ENCODE measurements at regions not wholly inside any gene's neighbourhood (a gene's known extent, or its start where the extent isn't known, plus 50 kb on each side); places are given as distances from the start of the nearest gene placed in this dataset.

DNA sequence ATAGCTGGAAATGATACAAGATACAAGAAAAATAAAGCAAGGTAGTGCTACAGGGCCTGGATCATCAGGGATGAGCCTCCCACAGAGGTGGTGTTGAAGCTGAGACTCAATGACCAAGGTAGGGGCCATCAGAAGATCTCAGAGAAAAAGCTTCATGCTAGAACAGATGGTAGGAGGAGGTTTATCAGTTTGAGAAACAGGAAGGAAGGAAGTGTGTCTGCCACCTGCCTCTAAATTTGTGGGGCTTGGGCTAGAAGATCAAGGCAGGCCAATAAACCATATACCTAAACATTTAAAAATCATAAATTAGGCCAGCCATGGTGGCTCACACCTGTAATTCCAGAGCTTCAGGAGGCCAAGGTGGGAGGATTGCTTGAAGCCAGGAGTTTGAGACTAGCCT lies 410.8 kb upstream of the PRKCQ start:
- Histone ChIP-seq H4K20me1 (replicated peaks; ENCODE audit: insufficient read depth) (no peaks in the 10 kb centered on the region), H3K36me3 (ENCODE audit: insufficient read depth) (no peaks in the 10 kb centered on the region), H3K27ac (ENCODE audit: low read depth) (no peak overlapping the region), H3K27me3 (ENCODE audit: insufficient read depth) (no peaks in the 10 kb centered on the region), H3F3A (replicated peaks; ENCODE audit: low read depth) (no peaks in the 10 kb centered on the region), H3K4me1 (ENCODE audit: insufficient read depth) (no peaks in the 10 kb centered on the region), H2AFZ (no peak overlapping the region), H3K9me2 (ENCODE audit: insufficient read depth) (0 out of 2 replicates have a peak, but pooled peaks cover 5% of the 10 kb centered on the region), H3K79me2 (replicated peaks; ENCODE audit: insufficient read depth) (no peaks in the 10 kb centered on the region), H3K4me3 (no peak overlapping the region), H3K4me2 (no peak overlapping the region)
- TF ChIP-seq CREB1 (CRISPR knock-in tag; IDR thresholded peaks at IDR 0.05; ENCODE audit: low read depth) (no peak), POLR2AphosphoS5 (IDR thresholded peaks at IDR 0.05; ENCODE audit: low read depth) (no peak), NANOG (IDR thresholded peaks at IDR 0.05; ENCODE audit: borderline replicate concordance) (no peak), JUNB (IDR thresholded peaks at IDR 0.05; ENCODE audit: unreplicated experiment) (no peak), EZH2 (IDR thresholded peaks at IDR 0.05; ENCODE audit: low read depth, unreplicated experiment) (no peak), ZNF331 (CRISPR knock-in tag; IDR thresholded peaks at IDR 0.05; ENCODE audit: low read depth) (no peak)
- TF ChIP-seq, protein P1, sequence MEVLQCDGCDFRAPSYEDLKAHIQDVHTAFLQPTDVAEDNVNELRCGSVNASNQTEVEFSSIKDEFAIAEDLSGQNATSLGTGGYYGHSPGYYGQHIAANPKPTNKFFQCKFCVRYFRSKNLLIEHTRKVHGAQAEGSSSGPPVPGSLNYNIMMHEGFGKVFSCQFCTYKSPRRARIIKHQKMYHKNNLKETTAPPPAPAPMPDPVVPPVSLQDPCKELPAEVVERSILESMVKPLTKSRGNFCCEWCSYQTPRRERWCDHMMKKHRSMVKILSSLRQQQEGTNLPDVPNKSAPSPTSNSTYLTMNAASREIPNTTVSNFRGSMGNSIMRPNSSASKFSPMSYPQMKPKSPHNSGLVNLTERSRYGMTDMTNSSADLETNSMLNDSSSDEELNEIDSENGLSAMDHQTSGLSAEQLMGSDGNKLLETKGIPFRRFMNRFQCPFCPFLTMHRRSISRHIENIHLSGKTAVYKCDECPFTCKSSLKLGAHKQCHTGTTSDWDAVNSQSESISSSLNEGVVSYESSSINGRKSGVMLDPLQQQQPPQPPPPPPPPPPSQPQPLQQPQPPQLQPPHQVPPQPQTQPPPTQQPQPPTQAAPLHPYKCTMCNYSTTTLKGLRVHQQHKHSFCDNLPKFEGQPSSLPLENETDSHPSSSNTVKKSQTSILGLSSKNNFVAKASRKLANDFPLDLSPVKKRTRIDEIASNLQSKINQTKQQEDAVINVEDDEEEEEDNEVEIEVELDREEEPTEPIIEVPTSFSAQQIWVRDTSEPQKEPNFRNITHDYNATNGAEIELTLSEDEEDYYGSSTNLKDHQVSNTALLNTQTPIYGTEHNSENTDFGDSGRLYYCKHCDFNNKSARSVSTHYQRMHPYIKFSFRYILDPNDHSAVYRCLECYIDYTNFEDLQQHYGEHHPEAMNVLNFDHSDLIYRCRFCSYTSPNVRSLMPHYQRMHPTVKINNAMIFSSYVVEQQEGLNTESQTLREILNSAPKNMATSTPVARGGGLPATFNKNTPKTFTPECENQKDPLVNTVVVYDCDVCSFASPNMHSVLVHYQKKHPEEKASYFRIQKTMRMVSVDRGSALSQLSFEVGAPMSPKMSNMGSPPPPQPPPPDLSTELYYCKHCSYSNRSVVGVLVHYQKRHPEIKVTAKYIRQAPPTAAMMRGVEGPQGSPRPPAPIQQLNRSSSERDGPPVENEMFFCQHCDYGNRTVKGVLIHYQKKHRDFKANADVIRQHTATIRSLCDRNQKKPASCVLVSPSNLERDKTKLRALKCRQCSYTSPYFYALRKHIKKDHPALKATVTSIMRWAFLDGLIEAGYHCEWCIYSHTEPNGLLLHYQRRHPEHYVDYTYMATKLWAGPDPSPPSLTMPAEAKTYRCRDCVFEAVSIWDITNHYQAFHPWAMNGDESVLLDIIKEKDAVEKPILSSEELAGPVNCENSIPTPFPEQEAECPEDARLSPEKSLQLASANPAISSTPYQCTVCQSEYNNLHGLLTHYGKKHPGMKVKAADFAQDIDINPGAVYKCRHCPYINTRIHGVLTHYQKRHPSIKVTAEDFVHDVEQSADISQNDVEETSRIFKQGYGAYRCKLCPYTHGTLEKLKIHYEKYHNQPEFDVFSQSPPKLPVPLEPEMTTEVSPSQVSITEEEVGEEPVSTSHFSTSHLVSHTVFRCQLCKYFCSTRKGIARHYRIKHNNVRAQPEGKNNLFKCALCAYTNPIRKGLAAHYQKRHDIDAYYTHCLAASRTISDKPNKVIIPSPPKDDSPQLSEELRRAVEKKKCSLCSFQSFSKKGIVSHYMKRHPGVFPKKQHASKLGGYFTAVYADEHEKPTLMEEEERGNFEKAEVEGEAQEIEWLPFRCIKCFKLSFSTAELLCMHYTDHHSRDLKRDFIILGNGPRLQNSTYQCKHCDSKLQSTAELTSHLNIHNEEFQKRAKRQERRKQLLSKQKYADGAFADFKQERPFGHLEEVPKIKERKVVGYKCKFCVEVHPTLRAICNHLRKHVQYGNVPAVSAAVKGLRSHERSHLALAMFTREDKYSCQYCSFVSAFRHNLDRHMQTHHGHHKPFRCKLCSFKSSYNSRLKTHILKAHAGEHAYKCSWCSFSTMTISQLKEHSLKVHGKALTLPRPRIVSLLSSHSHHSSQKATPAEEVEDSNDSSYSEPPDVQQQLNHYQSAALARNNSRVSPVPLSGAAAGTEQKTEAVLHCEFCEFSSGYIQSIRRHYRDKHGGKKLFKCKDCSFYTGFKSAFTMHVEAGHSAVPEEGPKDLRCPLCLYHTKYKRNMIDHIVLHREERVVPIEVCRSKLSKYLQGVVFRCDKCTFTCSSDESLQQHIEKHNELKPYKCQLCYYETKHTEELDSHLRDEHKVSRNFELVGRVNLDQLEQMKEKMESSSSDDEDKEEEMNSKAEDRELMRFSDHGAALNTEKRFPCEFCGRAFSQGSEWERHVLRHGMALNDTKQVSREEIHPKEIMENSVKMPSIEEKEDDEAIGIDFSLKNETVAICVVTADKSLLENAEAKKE (CRISPR knock-in tag; IDR thresholded peaks at IDR 0.05): no peak
- H3K27me3 Mint-ChIP-seq (ENCODE audit: insufficient read depth, low read depth, poor library complexity): peaks cover 12% of the 10 kb centered on the region
- DNase-seq (ENCODE audit: low spot score): no peak
- no peak overlapping the region for H3K27ac Mint-ChIP-seq
- H3K9me3 Mint-ChIP-seq: peaks cover 5% of the 10 kb centered on the region; the same call in 2 of the 3 replicates
- no peak overlapping the region for H3K4me3 Mint-ChIP-seq
- no peak for ATAC-seq
- no peaks in the 10 kb centered on the region for H3K4me1 Mint-ChIP-seq
- peaks cover 6% of the 10 kb centered on the region; the same call in 2 of the 3 replicates for H3K36me3 Mint-ChIP-seq (ENCODE audit: low read depth)

- no peaks in the 10 kb centered on the region for H3K36me3 ChIP-seq (ENCODE audit: insufficient read depth)
- no peak overlapping the region for H3K4me3 Mint-ChIP-seq
- peaks cover 5% of the 10 kb centered on the region; the same call in 2 of the 3 replicates for H3K9me3 Mint-ChIP-seq
- H3K9me2 ChIP-seq (ENCODE audit: insufficient read depth): 0 out of 2 replicates have a peak, but pooled peaks cover 5% of the 10 kb centered on the region
- H2AFZ ChIP-seq: no peak overlapping the region
- H3K27me3 Mint-ChIP-seq (ENCODE audit: insufficient read depth, low read depth, poor library complexity): peaks cover 12% of the 10 kb centered on the region
- no peak overlapping the region for H3K27ac Mint-ChIP-seq
- no peak for ATAC-seq
- no peaks in the 10 kb centered on the region for H3K27me3 ChIP-seq (ENCODE audit: insufficient read depth)
- H3K4me1 ChIP-seq (ENCODE audit: insufficient read depth): peaks cover 8% of the 10 kb centered on the region; the same call in 1 of the 2 replicates
- H3K27ac ChIP-seq (ENCODE audit: low read depth): no peak overlapping the region
- DNase-seq (ENCODE audit: low spot score): no peak
- H3K4me3 ChIP-seq: no peak overlapping the region
- H3K4me1 Mint-ChIP-seq: no peaks in the 10 kb centered on the region
- no peak overlapping the region for H3K4me2 ChIP-seq
- H3F3A ChIP-seq (replicated peaks; ENCODE audit: low read depth): no peaks in the 10 kb centered on the region
- H4K20me1 ChIP-seq (replicated peaks; ENCODE audit: insufficient read depth): no peaks in the 10 kb centered on the region
- H3K36me3 Mint-ChIP-seq (ENCODE audit: low read depth): peaks cover 6% of the 10 kb centered on the region; the same call in 2 of the 3 replicates
- no peaks in the 10 kb centered on the region; the same call in 1 of the 2 replicates for H3K79me2 ChIP-seq (replicated peaks; ENCODE audit: insufficient read depth)
- TF ChIP-seq, protein P1 (CRISPR knock-in tag; IDR thresholded peaks at IDR 0.05): no peak
These were observed 408.6 kb upstream of the PRKCQ start for GRCh38 chr10:6988654-6989053.
